ENCODE measurements at regions not wholly inside any gene's neighbourhood (a gene's known extent, or its start where the extent isn't known, plus 50 kb on each side); places are given as distances from the start of the nearest gene placed in this dataset.
"Not testable (repeated sequence)": the region's sequence is repeated elsewhere in the genome, so short reads cannot be mapped to it uniquely, and the experiment has no call there.

DNA sequence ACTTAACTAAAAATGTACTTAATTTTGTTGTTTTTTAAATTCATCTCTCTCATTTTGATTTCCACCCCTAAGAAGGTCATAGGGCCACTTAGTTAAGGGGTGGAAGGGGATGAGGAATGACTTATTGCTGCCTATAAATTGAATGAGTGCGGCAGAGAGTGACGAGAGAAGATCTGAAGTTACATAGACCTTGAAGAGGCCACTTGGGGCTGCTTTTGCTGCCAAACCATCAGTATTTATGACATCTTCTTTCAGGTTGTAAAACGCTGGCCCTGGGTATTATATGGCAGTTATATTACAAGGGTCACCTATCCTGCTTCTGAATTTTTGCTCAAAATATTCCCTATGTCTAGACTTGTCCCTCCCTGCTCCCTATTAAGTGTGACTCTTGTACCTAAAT lies 119.6 kb upstream of the RIMS1 start:
- DNase-seq (ENCODE audit: insufficient read length, low spot score) (no peak), FAIRE-seq (no peak)
- TF ChIP-seq PAX5 (IDR thresholded peaks at IDR 0.05; ENCODE audit: insufficient read depth, low read length, severe bottlenecking) (no peak), TAF1 (IDR thresholded peaks at IDR 0.05; ENCODE audit: low read depth, low read length) (no peak), POU2F2 (IDR thresholded peaks at IDR 0.05; ENCODE audit: low read depth, low read length) (no peak), POLR2A (IDR thresholded peaks at IDR 0.05; ENCODE audit: low read depth, low read length) (no peak), SPI1 (IDR thresholded peaks at IDR 0.05; ENCODE audit: low read depth, low read length) (no peak), POLR2AphosphoS5 (IDR thresholded peaks at IDR 0.05; ENCODE audit: low read depth, low read length) (no peak)

DNA sequence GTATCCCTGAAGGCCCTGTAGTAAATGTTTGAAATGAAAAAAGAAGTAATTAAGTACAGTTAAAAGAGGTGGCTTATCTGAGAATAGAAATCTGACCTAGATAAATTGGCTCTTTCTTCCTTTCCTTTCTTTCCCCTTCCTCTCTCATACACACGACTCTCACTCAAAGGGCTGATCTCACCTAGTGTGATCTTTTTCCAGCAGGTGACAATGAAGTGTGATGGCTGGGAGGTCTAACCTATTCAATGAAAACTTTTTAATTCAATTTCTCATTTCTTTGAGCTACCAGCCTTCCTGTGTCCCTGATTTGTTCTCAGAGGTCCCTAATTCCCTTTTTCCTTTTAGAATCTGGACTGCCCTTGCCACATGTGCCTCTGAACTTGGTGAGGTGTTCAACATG lies 118.0 kb upstream of the RIMS1 start:
- FAIRE-seq (no peak), DNase-seq (ENCODE audit: insufficient read length, low spot score) (no peak)
- TF ChIP-seq POLR2A (IDR thresholded peaks at IDR 0.05; ENCODE audit: low read depth, low read length) (no peak), POU2F2 (IDR thresholded peaks at IDR 0.05; ENCODE audit: low read depth, low read length) (no peak), SPI1 (IDR thresholded peaks at IDR 0.05; ENCODE audit: low read depth, low read length) (no peak), PAX5 (IDR thresholded peaks at IDR 0.05; ENCODE audit: insufficient read depth, low read length, severe bottlenecking) (no peak), TAF1 (IDR thresholded peaks at IDR 0.05; ENCODE audit: low read depth, low read length) (no peak), POLR2AphosphoS5 (IDR thresholded peaks at IDR 0.05; ENCODE audit: low read depth, low read length) (no peak)

GRCh38 chr6:71808865-71809264 lies 77.5 kb upstream of the RIMS1 start:
- DNase-seq (ENCODE audit: insufficient read length, low spot score) (no peak), FAIRE-seq (no peak)
- TF ChIP-seq TAF1 (IDR thresholded peaks at IDR 0.05; ENCODE audit: low read depth, low read length) (no peak), SPI1 (IDR thresholded peaks at IDR 0.05; ENCODE audit: low read depth, low read length) (no peak)

- TF ChIP-seq POLR2A (IDR thresholded peaks at IDR 0.05; ENCODE audit: low read depth, low read length) = no peak
- TF ChIP-seq SPI1 (IDR thresholded peaks at IDR 0.05; ENCODE audit: low read depth, low read length) = no peak
- TF ChIP-seq TAF1 (IDR thresholded peaks at IDR 0.05; ENCODE audit: low read depth, low read length) = no peak
- no peak for TF ChIP-seq POU2F2 (IDR thresholded peaks at IDR 0.05; ENCODE audit: low read depth, low read length)
- no peak for TF ChIP-seq PAX5 (IDR thresholded peaks at IDR 0.05; ENCODE audit: insufficient read depth, low read length, severe bottlenecking)
- TF ChIP-seq POLR2AphosphoS5 (IDR thresholded peaks at IDR 0.05; ENCODE audit: low read depth, low read length) = no peak
- DNase-seq (ENCODE audit: insufficient read length, low spot score) (no peak), FAIRE-seq (no peak)
Measured at GRCh38 chr6:71810880-71811279, 75.5 kb upstream of the RIMS1 start.

- DNase-seq (ENCODE audit: insufficient read length, low spot score) (no peak), FAIRE-seq (no peak)
- TF ChIP-seq POU2F2 (IDR thresholded peaks at IDR 0.05; ENCODE audit: low read depth, low read length) (no peak), POLR2A (IDR thresholded peaks at IDR 0.05; ENCODE audit: low read depth, low read length) (no peak), SPI1 (IDR thresholded peaks at IDR 0.05; ENCODE audit: low read depth, low read length) (no peak), PAX5 (IDR thresholded peaks at IDR 0.05; ENCODE audit: insufficient read depth, low read length, severe bottlenecking) (no peak), TAF1 (IDR thresholded peaks at IDR 0.05; ENCODE audit: low read depth, low read length) (no peak), POLR2AphosphoS5 (IDR thresholded peaks at IDR 0.05; ENCODE audit: low read depth, low read length) (no peak)
Measured at GRCh38 chr6:71822625-71823024, 63.7 kb upstream of the RIMS1 start.

- not testable (repeated sequence) for DNase-seq (ENCODE audit: insufficient read length, low spot score); FAIRE-seq
Measured at GRCh38 chr6:71832110-71832764, 54.1 kb upstream of the RIMS1 start.
